Activated naive CD8-positive, alpha-beta T cell (primary cell): ENCODE measurements at regions not wholly inside any gene's neighbourhood (a gene's known extent, or its start where the extent isn't known, plus 50 kb on each side); places are given as distances from the start of the nearest gene placed in this dataset.

ENCODE experiments used
- H3K27ac Mint-ChIP-seq: one replicate; pipeline ENCODE4 v1.8.0; 2021; ENCODE audit warnings: mixed read lengths
- H3K27me3 Mint-ChIP-seq: one replicate; pipeline ENCODE4 v1.8.0; 2021; ENCODE audit warnings: mixed read lengths
- H3K36me3 Mint-ChIP-seq: one replicate; pipeline ENCODE4 v1.8.0; 2021; ENCODE audit warnings: mixed read lengths
- H3K4me1 Mint-ChIP-seq: one replicate; pipeline ENCODE4 v1.8.0; 2021; ENCODE audit warnings: low read depth, mixed read lengths
- H3K4me3 Mint-ChIP-seq: one replicate; pipeline ENCODE4 v1.8.0; 2021; ENCODE audit warnings: mild to moderate bottlenecking, mixed read lengths
- H3K9me3 Mint-ChIP-seq: one replicate; pipeline ENCODE4 v1.8.0; 2021; ENCODE audit warnings: low read depth, mixed read lengths

- Mint-ChIP-seq H3K4me1 (peaks cover 3% of the 10 kb centered on the region), H3K27me3 (peaks cover 3% of the 10 kb centered on the region), H3K9me3 (peaks cover 6% of the 10 kb centered on the region), H3K27ac (no peak overlapping the region), H3K36me3 (peaks cover 4% of the 10 kb centered on the region), H3K4me3 (no peak overlapping the region)
Observed at GRCh38 chr9:90107040-90107725, 502.4 kb downstream of the GADD45G start.

- Mint-ChIP-seq H3K9me3 (peaks cover 6% of the 10 kb centered on the region), H3K4me1 (no peaks in the 10 kb centered on the region), H3K4me3 (no peak overlapping the region), H3K27me3 (peaks cover 2% of the 10 kb centered on the region), H3K36me3 (peaks cover 4% of the 10 kb centered on the region), H3K27ac (no peak overlapping the region)
Observed at GRCh38 chr9:90107726-90108655, 503.2 kb downstream of the GADD45G start.

- peaks cover 6% of the 10 kb centered on the region for H3K9me3 Mint-ChIP-seq
- H3K27me3 Mint-ChIP-seq, result peaks cover 5% of the 10 kb centered on the region
- no peak overlapping the region for H3K4me3 Mint-ChIP-seq
- H3K4me1 Mint-ChIP-seq, result no peaks in the 10 kb centered on the region
- H3K27ac Mint-ChIP-seq, result no peak overlapping the region
- peaks cover 4% of the 10 kb centered on the region for H3K36me3 Mint-ChIP-seq
Observed at GRCh38 chr9:90112788-90113187, 508.0 kb downstream of the GADD45G start.

- H3K27me3 Mint-ChIP-seq, result peaks cover 3% of the 10 kb centered on the region
- H3K27ac Mint-ChIP-seq, result no peak overlapping the region
- peaks cover under 1% of the 10 kb centered on the region for H3K36me3 Mint-ChIP-seq
- no peaks in the 10 kb centered on the region for H3K9me3 Mint-ChIP-seq
- no peaks in the 10 kb centered on the region for H3K4me1 Mint-ChIP-seq
- no peak overlapping the region for H3K4me3 Mint-ChIP-seq
Observed at GRCh38 chr9:90114641-90115425, 510.0 kb downstream of the GADD45G start.

GRCh38 chr9:90121762-90122161 is 517.0 kb downstream of the GADD45G start:
- no peaks in the 10 kb centered on the region for H3K36me3 Mint-ChIP-seq
- no peaks in the 10 kb centered on the region for H3K4me1 Mint-ChIP-seq
- no peaks in the 10 kb centered on the region for H3K9me3 Mint-ChIP-seq
- no peak overlapping the region for H3K27ac Mint-ChIP-seq
- no peak overlapping the region for H3K4me3 Mint-ChIP-seq
- peaks cover 1% of the 10 kb centered on the region for H3K27me3 Mint-ChIP-seq

- H3K4me1 Mint-ChIP-seq, result no peaks in the 10 kb centered on the region
- H3K4me3 Mint-ChIP-seq, result no peak overlapping the region
- no peaks in the 10 kb centered on the region for H3K36me3 Mint-ChIP-seq
- no peak overlapping the region for H3K27ac Mint-ChIP-seq
- peaks cover 10% of the 10 kb centered on the region for H3K27me3 Mint-ChIP-seq
- no peaks in the 10 kb centered on the region for H3K9me3 Mint-ChIP-seq
Observed at GRCh38 chr9:90124961-90125360, 517.7 kb downstream of the DIRAS2 start.

GRCh38 chr9:90127923-90128322 is 514.7 kb downstream of the DIRAS2 start:
- H3K36me3 Mint-ChIP-seq, result no peaks in the 10 kb centered on the region
- no peak overlapping the region for H3K4me3 Mint-ChIP-seq
- H3K27ac Mint-ChIP-seq, result no peak overlapping the region
- H3K4me1 Mint-ChIP-seq, result no peaks in the 10 kb centered on the region
- no peaks in the 10 kb centered on the region for H3K9me3 Mint-ChIP-seq
- H3K27me3 Mint-ChIP-seq, result peaks cover 13% of the 10 kb centered on the region

GRCh38 chr9:90128587-90129190 is 513.9 kb downstream of the DIRAS2 start:
- no peaks in the 10 kb centered on the region for H3K4me1 Mint-ChIP-seq
- H3K27ac Mint-ChIP-seq, result no peak overlapping the region
- H3K4me3 Mint-ChIP-seq, result no peak overlapping the region
- H3K9me3 Mint-ChIP-seq, result no peaks in the 10 kb centered on the region
- H3K27me3 Mint-ChIP-seq, result peaks cover 13% of the 10 kb centered on the region
- no peaks in the 10 kb centered on the region for H3K36me3 Mint-ChIP-seq

- Mint-ChIP-seq H3K36me3 (no peaks in the 10 kb centered on the region), H3K27ac (no peak overlapping the region), H3K9me3 (no peaks in the 10 kb centered on the region), H3K4me3 (no peak overlapping the region), H3K4me1 (no peaks in the 10 kb centered on the region), H3K27me3 (peaks cover 14% of the 10 kb centered on the region)
Observed at GRCh38 chr9:90129446-90129845, 513.2 kb downstream of the DIRAS2 start.

GRCh38 chr9:90131568-90131967 is 511.1 kb downstream of the DIRAS2 start:
- Mint-ChIP-seq H3K4me3 (no peak overlapping the region), H3K27ac (no peak overlapping the region), H3K4me1 (no peaks in the 10 kb centered on the region), H3K9me3 (no peaks in the 10 kb centered on the region), H3K36me3 (no peaks in the 10 kb centered on the region), H3K27me3 (peaks cover 15% of the 10 kb centered on the region)

- Mint-ChIP-seq H3K36me3 (no peaks in the 10 kb centered on the region), H3K4me3 (no peak overlapping the region), H3K27ac (no peak overlapping the region), H3K27me3 (peaks cover 18% of the 10 kb centered on the region), H3K4me1 (no peaks in the 10 kb centered on the region), H3K9me3 (no peaks in the 10 kb centered on the region)
Observed at GRCh38 chr9:90132866-90133265, 509.8 kb downstream of the DIRAS2 start.

GRCh38 chr9:90137801-90138200 is 504.8 kb downstream of the DIRAS2 start:
- H3K27ac Mint-ChIP-seq, result no peak overlapping the region
- peaks cover 4% of the 10 kb centered on the region for H3K4me1 Mint-ChIP-seq
- H3K4me3 Mint-ChIP-seq, result no peak overlapping the region

GRCh38 chr9:90140131-90140818 is 502.3 kb downstream of the DIRAS2 start:
- Mint-ChIP-seq H3K4me3 (no peak overlapping the region), H3K4me1 (peaks cover 4% of the 10 kb centered on the region), H3K27ac (no peak overlapping the region), H3K36me3 (no peaks in the 10 kb centered on the region), H3K9me3 (no peaks in the 10 kb centered on the region), H3K27me3 (peaks cover 21% of the 10 kb centered on the region)

More at GRCh38 chr9:90137801-90138200, 504.8 kb downstream of the DIRAS2 start:
- peaks cover 23% of the 10 kb centered on the region for H3K27me3 Mint-ChIP-seq
- no peaks in the 10 kb centered on the region for H3K9me3 Mint-ChIP-seq
- H3K36me3 Mint-ChIP-seq, result no peaks in the 10 kb centered on the region

- H3K4me3 Mint-ChIP-seq, result no peak overlapping the region
- no peaks in the 10 kb centered on the region for H3K9me3 Mint-ChIP-seq
- H3K36me3 Mint-ChIP-seq, result peaks cover 3% of the 10 kb centered on the region
- H3K27ac Mint-ChIP-seq, result no peak overlapping the region
- peaks cover 4% of the 10 kb centered on the region for H3K4me1 Mint-ChIP-seq
- H3K27me3 Mint-ChIP-seq, result peaks cover 19% of the 10 kb centered on the region
Observed at GRCh38 chr9:90141723-90142122, 500.9 kb downstream of the DIRAS2 start.
